Renal cortical epithelial cell (primary cell): ENCODE measurements at regions not wholly inside any gene's neighbourhood (a gene's known extent, or its start where the extent isn't known, plus 50 kb on each side); places are given as distances from the start of the nearest gene placed in this dataset.

Experiments
- DNase-seq: peaks from one replicate; pipeline ENCODE4 v3.0.0-alpha.2; 2011; ENCODE audit warnings: low read depth

DNA sequence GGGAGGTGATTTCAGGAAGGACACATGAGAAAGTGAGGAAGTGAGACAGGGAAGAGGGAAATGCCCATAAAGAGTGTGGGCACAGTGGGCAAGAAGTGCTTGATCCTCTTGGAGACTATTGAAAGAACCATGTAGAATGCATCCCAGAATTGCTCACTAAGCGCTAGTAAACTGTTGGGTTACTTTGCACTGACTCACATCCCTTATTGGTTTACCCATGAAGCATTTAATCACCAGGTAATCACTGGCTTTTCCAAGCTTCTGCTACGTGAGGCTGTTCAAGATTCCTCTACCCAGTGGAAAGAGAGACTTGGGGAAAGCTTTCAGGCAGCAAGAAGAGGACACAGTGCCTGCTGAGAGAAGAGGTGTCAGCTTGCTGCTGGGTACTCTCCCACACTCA is 410.0 kb upstream of the JAG1 start:
- peak; percentile 73 for DNase-seq

DNA sequence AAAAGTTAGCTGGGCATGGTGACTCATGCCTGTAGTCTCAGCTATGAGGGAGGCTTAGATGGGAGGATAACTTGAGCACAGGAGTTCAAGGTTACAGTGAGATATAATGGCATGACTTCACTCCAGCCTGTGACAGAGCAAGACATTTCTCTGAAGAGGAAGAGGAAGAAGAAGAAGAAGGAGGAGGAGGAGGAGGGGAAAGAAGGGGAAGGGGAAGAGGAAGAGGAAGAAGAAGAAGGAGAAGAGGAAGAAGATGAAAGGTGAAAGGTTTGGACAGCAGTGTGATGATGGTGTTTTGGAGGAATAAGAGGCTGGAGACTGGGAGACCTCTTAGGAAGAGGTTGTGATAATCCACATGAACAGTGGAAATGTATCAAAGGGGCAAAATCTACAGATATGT is 410.7 kb upstream of the JAG1 start:
- DNase-seq = no peak

- DNase-seq = no peak
These were observed 413.2 kb upstream of the JAG1 start for GRCh38 chr20:11086970-11087369.

- DNase-seq = peak; percentile 72
These were observed 417.0 kb upstream of the JAG1 start for GRCh38 chr20:11090751-11091150.

DNA sequence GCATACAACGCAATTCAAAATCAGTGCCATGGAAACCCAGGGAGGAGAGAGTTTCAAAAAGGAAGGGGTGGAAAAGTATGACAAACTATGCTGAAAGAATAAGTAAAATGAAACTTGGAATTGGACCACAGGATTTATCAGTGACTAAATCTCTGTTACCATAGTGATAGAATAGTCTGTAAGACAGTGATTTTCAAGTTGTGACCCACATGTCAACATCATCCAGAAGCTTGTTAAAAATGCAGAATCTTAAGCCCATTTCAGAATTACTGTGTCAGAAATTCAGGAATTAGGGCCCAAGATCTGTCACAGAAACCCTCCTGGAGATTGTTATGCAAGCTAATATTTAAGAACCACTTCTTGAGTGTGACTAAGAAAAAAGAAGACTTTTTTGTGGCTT is 417.7 kb upstream of the JAG1 start:
- no peak for DNase-seq

- no peak for DNase-seq
These were observed 418.4 kb upstream of the JAG1 start for GRCh38 chr20:11092151-11092550.

DNA sequence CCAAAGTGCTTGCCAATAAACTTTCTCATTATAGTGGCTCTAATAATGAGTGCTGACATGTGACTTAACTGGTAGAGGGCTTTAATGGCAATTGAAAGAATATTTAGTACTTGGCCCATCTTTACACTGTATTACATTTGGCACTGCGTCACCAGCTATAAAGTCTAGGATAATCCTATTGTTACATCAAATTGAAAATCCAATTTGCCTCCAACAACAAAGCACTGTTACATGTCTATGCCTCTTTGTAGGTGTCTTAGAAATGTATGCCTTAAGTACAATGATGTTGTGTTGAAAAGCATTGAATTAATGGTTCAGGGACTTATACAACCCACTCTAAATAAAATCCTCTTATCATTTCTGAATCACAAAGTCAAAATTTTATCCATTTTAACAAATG is 420.4 kb upstream of the JAG1 start:
- DNase-seq = no peak

DNA sequence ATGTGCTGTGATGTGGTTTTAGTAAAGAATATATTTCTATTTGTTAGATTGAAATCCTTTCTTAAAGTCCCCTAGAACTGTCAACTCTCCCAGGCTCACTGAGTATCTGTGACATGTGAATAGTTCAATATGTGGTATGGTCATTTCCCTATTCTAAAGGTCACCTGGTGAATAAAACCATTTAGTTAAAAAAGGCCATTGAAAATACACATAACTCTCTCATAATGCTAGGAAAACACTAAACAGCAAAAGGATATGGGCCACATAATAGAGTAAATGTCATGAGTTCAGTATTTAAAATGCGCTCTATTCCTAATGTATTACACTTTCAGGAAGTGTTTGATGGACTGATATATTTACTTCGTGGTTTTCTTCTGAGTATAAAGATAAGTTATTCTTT is 420.9 kb upstream of the JAG1 start:
- no peak for DNase-seq

GRCh38 chr20:11098888-11099287 is 425.1 kb upstream of the JAG1 start:
- no peak for DNase-seq

DNA sequence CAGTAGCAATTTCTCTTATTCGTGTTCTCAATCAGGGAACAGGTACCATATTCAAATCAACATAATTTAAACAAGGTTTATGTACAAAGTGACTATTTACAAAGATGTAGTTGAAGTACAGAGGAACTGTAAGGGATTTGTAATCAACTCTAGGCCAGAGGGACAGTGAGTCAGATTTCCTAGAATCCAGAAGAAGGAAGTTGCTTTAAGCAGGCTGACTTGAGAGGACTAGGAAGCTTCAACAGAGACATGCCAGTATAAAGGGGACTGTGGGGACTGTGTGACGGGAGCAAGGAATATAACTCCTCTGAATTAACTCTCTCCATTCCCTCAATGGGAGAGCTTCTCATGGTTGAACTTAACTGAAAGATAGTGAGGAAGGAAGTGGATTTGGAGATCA is 427.4 kb upstream of the JAG1 start:
- DNase-seq = peak; percentile 68

- no peak for DNase-seq
These were observed 427.9 kb upstream of the JAG1 start for GRCh38 chr20:11101696-11102095.

GRCh38 chr20:11103866-11104265 is 430.1 kb upstream of the JAG1 start:
- no peak for DNase-seq

DNA sequence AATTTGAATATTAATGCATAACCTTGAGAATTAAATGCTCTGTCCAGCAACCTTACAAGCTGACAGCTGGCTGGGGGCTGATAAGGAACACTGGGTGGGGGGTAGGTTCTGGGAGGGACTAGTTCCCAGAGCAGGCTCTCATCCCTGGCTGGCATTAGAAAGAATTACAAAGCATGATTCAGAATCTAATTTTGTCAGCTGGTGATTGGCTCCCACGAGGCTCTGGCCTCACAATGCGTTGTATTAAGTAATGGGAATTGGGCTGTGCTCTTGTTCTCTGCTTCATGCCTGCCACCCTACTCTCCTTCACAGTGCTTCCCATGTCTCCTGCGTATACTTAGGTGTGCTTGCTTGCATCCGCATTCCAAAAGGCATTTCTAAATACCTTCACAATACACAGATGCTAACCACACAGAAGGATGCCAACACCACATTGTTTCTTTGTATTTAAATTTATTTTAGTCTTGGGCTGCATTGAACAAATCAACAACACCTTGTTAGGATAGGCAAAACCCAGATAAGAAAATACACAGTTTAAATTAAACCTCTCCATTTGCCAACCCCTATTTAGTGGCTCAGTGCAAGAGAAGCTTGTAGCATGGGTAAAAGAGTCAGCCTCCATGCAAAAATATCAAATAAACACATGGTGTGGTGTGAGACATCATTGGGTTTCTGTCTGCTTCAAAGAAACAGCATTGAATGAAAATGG is 434.5 kb upstream of the JAG1 start:
- no peak for DNase-seq

DNA sequence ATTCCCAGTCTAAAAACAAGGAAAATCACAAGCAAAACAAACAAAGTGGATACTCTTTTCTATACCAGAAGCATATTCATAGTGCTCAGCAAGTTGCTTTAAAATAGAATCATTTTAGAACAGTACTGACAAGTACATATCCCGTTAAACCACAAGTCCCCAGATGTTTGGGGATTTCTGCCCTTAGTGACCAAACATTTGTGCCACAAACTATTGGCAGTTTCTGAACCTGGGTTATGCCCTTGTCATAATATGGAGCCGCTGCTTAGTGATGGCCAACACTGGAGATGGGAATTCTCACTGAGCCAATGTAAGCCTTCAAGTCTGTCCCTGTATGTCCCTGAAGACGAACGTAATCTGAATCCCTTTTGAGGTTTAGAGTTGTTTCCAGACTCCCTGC is 436.7 kb upstream of the JAG1 start:
- no peak for DNase-seq

DNA sequence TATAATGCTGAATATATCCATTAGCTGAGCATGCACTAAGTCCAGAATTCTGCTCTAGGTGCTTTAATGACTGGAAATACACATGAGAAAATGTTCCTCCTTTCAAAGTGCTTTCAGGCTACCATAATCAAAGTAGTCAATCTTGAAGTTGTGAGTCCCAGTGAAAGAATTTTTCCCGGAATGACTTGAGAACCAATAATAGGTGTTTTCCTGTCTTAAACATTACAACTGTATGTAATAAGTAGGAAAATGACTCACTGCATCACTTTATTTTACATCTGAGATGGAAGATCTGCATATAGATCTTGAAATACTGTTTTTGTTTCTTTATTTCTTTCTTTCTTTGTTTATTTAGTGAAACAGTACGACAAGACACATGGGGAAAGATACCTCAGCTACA is 437.4 kb upstream of the JAG1 start:
- DNase-seq = peak; percentile 34

DNA sequence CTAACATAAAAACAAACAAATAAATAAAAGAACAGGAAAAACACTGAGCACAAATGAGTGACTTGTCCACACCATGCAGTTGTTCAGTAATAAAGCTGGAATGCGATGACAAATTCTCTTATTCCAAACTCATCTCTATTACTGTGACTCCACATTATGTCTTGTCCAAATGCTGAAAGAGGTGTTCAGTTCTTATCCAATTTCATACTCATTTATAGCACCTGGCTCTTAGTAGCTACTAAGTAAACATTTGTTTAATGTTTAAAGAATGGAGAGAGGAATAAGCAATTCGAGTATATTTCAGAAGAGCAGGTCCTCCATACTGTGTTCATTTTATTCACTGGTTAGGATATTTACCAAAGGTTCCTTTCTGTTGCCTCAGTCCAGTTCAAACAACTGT is 439.0 kb upstream of the JAG1 start:
- DNase-seq = peak; percentile 57

DNA sequence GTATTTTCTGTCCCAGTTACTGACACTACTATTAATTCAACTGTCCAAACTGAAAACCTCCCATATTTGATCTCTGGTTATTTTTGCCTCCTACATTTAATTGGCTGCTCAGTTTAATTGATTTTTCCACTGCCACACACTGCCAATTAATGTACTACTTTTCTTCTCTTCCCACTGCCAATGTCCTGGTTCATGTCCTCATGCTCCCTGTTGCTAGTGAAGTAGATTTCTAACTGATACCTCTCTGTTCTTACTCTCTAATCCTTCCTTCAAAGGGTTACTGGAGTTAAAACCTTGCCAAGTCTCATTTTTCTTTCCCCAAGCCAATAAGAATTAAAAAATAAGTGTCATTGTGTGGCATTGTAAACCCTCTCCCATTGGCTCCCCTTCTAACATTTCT is 440.6 kb upstream of the JAG1 start:
- no peak for DNase-seq

DNA sequence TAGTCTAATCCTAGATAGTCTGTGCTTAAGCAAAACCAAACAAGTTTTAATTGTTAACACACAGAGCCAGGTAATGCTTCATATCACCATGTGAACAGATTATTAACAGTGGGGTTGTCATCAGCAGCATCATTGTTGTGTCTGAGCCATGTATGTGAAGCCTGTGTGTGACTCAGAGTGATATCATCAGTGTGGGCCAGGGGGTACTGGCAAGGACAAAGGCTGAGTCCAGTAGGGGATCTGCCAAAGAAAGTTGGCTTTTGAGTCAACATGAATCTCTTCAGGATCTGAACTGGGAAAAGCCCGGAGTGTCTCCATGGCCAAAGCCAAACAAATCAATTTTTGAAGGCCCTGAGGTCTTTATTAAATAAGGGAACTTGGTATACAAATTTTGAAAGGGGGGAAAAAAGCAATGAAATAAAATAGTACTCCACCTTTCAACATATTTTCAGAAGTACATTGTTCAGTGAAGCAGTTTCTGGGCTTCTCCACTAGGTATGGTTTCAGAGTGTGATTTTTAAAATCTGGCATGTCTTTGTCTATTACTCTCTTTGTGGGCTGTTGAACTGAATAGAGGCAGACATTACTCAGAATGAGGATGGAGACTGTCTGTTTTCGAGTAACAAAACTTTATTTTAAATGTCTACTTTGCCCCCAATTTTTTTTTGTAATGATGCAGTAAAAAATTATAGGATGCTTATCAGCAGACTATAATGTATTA is 444.2 kb upstream of the JAG1 start:
- peak; percentile 91 for DNase-seq

DNA sequence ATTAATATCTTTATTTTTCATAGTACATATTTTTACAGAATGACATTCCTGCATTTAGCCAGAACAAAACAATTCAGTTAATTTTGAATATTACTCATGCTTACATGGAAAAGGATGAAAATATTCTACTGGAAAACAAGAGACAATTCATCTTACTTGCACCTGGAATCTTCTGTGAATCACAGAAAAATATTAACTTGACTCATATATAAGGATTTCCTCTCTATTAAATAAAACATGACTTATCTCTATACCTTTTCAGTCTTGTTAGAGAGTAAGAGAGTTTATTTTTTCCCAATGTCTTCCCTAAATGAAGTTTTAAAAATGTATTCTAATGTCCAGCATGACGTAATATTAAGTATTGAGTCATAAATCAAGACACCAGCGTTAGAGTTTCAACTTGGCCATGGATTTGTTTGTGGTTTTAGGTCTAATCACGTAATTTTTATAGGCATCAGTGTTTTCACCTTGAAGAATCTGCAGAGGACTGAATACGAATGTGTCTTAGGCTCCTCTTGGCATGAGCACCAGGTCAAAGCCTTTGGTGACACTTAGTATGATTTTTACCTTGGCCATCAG is 445.1 kb upstream of the JAG1 start:
- DNase-seq = no peak

DNA sequence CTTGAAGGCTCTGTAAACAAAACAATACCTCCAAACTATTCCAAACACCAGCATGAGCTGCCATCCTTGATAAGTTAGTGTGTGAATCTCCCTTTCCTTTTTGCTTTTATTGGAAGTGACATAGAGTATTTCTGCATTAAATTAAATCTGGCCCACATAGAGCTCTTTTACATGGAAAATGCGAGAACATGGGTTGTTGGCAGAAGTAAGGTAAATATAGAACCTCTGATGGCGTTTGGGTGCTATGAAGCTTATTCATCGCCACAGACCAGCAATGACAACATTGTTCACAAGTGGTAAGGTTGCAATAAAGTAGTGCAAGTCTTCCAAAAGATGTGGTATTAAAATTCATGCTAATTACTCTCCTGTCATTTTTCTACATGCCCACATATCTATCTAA is 445.8 kb upstream of the JAG1 start:
- no peak for DNase-seq

DNA sequence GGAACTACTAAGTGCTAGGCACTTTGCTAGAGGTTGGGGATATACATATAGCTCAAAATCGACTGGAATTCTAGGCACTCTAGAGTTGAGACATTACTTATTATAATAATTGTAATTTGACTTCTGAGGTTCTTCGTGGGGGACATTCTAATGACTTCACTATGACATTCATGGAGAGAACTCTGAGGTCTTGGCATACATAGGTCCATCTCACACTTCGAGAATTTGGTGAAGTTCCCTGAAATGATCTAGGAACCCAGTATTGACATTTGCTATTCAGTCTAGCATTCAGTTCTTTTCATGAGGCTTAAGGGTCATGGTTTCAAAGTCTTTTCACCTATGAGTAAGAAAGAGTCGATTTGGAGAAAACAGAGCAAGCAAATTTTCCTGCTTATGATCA is 446.6 kb upstream of the JAG1 start:
- DNase-seq = no peak

GRCh38 chr20:11124849-11125505 is 451.2 kb upstream of the JAG1 start:
- peak; percentile 58 for DNase-seq

GRCh38 chr20:11128220-11128718 is 454.5 kb upstream of the JAG1 start:
- no peak for DNase-seq
